ENCODE measurements at regions not wholly inside any gene's neighbourhood (a gene's known extent, or its start where the extent isn't known, plus 50 kb on each side); places are given as distances from the start of the nearest gene placed in this dataset.

DNA sequence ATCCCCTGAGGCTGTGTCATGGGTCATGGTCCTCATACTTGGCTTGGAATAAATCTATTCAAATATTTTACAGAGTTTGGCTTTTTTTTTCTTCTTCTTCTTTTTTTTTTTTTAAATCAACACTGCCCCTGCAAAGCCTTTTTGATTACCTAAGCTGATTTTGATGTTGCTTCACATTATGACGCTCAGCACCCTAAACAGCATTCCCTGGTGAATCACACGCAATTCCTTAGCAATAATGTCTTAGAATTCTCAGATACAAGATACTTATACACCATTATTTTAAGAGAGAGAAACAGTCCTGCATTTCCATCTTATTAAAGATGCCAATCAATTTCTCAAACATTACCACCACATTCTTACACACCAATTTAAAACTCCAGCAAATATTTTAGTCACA is 323.7 kb upstream of the IGFBP3 start:
- TF ChIP-seq, protein P1, sequence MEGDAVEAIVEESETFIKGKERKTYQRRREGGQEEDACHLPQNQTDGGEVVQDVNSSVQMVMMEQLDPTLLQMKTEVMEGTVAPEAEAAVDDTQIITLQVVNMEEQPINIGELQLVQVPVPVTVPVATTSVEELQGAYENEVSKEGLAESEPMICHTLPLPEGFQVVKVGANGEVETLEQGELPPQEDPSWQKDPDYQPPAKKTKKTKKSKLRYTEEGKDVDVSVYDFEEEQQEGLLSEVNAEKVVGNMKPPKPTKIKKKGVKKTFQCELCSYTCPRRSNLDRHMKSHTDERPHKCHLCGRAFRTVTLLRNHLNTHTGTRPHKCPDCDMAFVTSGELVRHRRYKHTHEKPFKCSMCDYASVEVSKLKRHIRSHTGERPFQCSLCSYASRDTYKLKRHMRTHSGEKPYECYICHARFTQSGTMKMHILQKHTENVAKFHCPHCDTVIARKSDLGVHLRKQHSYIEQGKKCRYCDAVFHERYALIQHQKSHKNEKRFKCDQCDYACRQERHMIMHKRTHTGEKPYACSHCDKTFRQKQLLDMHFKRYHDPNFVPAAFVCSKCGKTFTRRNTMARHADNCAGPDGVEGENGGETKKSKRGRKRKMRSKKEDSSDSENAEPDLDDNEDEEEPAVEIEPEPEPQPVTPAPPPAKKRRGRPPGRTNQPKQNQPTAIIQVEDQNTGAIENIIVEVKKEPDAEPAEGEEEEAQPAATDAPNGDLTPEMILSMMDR (IDR thresholded peaks at IDR 0.05), result no peak
- TF ChIP-seq EP300 (IDR thresholded peaks at IDR 0.05), result no peak
